ENCODE measurements at regions not wholly inside any gene's neighbourhood (a gene's known extent, or its start where the extent isn't known, plus 50 kb on each side); places are given as distances from the start of the nearest gene placed in this dataset.

DNA sequence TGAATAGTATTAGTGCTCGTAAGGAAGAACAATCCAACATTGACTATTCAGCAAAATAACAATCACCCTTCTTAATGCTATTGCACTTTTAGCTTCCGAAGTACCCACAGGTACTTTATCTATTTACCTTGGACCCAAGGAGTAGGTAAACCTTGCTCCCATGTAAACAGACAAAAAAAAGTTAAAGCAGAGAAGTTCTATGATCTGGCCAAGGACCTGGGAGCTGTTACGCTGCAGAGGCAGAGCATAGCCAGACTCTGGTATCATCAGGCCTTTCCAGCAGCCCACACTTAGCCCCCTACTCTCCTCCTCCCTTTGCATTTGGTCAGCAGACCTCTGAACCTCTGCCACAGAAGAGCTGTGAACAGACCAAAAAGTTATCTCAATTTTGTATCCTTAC, 130.3 kb upstream of the TPM1 start:
- TF ChIP-seq, protein P1, sequence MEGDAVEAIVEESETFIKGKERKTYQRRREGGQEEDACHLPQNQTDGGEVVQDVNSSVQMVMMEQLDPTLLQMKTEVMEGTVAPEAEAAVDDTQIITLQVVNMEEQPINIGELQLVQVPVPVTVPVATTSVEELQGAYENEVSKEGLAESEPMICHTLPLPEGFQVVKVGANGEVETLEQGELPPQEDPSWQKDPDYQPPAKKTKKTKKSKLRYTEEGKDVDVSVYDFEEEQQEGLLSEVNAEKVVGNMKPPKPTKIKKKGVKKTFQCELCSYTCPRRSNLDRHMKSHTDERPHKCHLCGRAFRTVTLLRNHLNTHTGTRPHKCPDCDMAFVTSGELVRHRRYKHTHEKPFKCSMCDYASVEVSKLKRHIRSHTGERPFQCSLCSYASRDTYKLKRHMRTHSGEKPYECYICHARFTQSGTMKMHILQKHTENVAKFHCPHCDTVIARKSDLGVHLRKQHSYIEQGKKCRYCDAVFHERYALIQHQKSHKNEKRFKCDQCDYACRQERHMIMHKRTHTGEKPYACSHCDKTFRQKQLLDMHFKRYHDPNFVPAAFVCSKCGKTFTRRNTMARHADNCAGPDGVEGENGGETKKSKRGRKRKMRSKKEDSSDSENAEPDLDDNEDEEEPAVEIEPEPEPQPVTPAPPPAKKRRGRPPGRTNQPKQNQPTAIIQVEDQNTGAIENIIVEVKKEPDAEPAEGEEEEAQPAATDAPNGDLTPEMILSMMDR (IDR thresholded peaks at IDR 0.05 in 8 of 11, conservative IDR thresholded peaks at IDR 0.05 in 3 of 11): no peak
- TF ChIP-seq POLR2A (IDR thresholded peaks at IDR 0.05): no peak
